HG02623 (cell line): ENCODE measurements at regions not wholly inside any gene's neighbourhood (a gene's known extent, or its start where the extent isn't known, plus 50 kb on each side); places are given as distances from the start of the nearest gene placed in this dataset.
"Not testable (repeated sequence)": the region's sequence is repeated elsewhere in the genome, so short reads cannot be mapped to it uniquely, and the experiment has no call there.

Experiments
- ATAC-seq: cut with Tn5 transposase; IDR thresholded peaks from one replicate; pipeline ENCODE4 v1.9.1; 2021; ENCODE audit warnings: moderate library complexity; ENCODE audit not compliant: unreplicated experiment

- not testable (repeated sequence) for ATAC-seq
Observed at GRCh38 chr17:20681746-20682722, 102.5 kb downstream of the CDRT15L2 start.

DNA sequence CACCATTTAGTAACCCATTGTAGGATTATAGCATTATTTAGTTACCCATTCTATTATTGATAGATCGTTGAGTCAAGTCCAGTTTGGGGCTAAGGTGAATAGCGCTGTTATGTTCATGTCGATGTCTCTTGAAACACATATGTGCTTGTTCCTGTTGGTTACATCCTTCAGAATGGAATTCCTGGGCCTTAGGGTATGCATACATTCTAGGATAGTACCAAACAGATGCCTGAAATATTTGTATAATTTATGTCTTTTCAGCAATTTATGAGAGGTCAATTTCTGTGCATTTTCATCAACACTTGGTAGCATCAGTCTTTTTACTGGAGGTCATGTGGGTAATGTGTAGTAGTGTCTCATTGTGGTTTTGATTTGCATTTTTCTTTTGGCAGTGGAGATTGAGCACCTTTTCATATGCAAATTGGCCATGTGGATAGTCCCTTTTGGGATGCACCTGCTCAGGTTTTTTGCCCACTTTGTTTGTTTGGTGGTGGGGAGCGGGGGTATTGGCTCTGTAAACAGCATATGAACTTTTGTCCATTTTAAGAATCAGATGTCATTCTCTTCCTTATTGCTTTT is 104.2 kb downstream of the CDRT15L2 start:
- not testable (repeated sequence) for ATAC-seq

GRCh38 chr17:20684975-20685374 is 105.5 kb downstream of the CDRT15L2 start:
- not testable (repeated sequence) for ATAC-seq

DNA sequence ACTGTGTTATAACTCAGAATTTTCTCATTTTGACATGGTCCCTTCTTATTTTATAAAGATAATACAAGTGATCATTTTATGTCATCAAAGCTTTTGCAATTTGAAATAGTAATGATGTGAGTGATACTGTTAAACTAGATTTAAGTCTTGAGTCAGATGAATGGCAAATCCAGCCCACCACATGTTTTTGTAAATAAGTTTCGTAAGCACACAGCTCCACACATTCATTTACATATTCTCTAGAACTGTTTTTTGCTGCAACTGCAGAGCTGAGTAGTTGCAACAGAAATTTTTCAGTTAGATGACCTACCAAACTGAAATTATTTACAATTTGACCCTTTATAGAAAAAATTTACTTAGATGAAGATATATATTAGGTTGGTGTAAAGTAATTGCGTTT is 108.1 kb downstream of the CDRT15L2 start:
- not testable (repeated sequence) for ATAC-seq

- ATAC-seq: not testable (repeated sequence)
Observed at GRCh38 chr17:20689170-20689749, 109.7 kb downstream of the CDRT15L2 start.

- not testable (repeated sequence) for ATAC-seq
Observed at GRCh38 chr17:20692706-20693105, 113.2 kb downstream of the CDRT15L2 start.

DNA sequence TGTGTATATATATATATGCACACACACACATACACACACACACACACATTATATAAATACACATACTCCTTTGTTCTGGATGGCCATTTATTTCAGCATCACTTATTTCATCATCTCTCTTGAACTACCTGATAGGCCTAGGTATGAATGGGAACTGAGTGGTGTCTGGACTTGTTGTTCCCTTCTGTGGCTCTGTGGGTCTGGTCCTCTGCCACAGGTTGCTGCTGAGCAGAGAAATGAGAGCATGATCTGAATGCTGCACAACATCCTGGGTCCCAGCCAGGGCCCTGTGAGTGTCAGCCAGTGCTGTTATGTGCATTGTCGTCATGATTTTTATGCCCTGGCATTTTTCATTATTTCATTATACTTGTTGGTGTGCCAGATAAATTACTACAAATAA is 116.3 kb downstream of the CDRT15L2 start:
- not testable (repeated sequence) for ATAC-seq

GRCh38 chr17:20698463-20699206 is 119.1 kb downstream of the CDRT15L2 start:
- peak; percentile 78 for ATAC-seq

- not testable (repeated sequence) for ATAC-seq
Observed at GRCh38 chr17:20700528-20700927, 121.0 kb downstream of the CDRT15L2 start.

GRCh38 chr17:20701366-20701765 is 121.8 kb downstream of the CDRT15L2 start:
- ATAC-seq: not testable (repeated sequence)

DNA sequence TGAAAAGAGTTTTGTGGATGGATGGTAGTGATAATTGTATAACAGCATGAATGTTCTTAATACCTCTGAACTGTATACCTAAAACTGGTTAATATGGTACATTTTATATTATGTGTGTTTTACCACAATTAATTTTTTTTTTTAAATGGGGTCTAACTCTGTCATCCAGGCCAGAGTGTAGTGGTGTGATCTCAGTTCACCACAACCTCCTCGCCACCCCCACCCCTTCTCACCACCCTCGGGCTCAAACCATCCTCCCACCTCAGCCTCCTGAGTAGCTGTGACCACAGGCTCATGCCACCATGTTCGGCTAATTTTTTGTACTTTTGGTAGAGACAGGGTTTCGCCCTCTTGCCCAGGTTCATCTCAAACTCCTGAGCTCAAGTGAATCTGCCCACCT is 123.2 kb downstream of the CDRT15L2 start:
- no peak for ATAC-seq

DNA sequence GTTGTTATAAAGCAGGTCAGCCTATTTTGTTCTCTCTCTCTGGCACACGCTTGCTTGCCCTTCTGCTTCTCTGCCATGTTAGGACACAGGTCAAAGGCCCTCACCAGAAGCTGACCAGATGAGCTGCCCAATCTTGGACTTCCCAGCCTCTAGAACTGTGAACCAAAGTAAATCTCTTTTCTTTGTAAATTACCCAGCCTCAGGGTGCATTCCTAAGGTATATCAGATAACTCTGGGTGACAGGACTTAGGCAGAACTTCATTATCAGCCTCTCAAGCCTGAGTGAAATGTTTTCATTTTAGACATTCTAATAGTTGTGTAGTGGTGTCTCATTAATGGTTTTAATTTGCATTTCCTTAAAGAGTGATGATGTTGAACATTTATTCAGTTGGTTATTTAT is 124.3 kb downstream of the CDRT15L2 start:
- ATAC-seq: no peak

- not testable (repeated sequence) for ATAC-seq
Observed at GRCh38 chr17:20705186-20705585, 125.7 kb downstream of the CDRT15L2 start.

DNA sequence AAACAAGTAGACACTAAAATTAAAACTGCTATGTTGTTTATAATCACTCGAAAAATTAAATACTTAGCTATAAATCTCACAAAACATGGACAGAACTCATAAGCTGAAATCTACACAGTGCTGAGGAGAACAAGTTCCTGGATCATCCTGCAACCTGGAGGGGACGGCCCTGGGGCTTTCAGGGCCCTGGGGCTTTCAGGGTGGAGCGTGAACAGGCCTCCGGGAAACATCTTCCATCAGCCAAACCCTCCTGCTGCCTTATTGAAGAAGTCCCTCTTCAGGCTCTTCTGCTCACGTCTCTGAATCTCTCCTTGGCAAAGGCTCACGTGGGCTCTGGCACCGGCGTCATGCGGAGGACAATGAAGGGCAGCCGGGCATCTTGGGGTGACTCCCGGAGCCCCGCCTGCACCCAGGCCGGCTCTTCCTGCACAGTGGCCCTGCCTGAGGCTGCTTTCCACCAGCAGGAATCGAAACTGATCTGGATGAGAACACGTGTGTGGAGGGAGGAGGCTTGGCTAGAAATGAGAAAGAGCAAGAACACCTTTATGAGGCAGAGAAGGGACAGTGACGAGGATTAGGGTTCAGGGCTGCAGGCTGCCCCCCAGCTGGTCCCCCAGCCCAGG is 127.3 kb downstream of the CDRT15L2 start:
- no peak for ATAC-seq

DNA sequence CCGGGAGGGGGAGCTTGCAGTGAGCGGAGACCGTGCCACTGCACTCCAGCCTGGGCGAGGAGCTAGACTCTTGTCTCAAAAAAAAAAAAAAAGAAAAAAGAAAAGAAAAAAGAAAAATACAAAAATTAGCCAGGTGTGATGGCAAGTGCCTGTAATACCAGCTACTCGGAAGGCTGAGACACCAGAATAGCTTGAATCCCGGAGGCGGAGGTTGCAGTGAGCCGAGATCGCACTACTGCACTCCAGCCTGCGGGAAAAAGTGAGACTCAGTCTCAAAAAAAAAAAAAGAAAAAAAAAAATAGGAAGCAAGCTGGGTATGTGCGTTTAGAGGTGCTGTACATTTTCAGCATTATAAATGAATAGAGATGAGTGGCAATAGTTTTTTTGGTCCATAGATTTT is 129.3 kb downstream of the CDRT15L2 start:
- ATAC-seq: not testable (repeated sequence)

DNA sequence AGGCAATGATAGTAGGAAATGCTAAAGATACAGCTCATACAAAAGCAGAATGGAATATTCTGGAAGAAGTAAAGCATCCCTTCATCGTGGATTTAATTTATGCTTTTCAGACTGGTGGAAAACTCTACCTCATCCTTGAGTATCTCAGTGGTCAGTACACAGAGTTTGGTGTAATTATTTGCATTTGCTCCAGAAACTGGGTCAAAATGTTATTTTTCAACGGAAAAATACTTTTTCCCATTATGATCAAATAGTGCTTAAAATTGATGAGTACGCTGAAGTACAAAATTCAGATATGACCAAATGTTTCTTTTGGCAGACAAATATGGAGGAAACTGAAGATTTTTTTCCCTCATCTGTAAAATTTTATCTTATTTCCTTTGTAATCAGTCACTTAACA is 137.0 kb downstream of the CDRT15L2 start:
- not testable (repeated sequence) for ATAC-seq

DNA sequence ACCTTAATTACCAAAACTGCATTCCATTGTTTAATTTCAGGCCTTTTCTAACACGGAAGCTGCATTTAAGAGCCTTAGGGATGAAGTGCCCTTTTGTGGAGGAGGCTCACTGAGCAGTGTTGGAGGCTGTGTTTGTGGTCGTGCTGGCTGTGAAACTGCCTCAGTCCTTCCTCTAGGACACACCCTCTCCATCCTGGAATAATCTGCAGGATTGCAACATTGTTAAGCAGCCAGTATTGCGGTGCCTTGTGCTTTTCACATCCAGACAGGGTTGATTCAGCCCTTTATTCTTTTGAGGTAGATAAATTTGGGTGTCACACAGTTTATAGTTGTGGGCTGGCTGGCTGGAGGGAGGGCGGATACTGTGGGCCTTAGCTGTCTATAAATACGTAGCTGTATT is 141.6 kb downstream of the CDRT15L2 start:
- no peak for ATAC-seq

DNA sequence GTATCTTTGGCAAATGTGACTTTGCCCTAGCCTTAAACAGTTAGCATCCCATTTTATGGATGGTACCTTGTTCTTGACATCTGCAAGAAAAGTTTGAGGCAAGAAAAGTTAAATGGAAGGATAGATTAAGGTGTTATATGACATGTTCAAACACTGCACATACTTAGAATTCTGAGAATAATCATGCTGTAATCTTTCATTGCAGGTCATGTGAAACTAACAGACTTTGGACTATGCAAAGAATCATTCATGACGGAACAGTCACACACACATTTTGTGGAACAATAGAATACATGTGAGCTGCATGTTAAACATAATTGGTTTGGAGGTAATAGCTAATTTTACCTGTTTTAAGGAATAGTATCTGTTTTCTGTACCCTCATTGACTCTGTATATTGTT is 144.9 kb downstream of the CDRT15L2 start:
- ATAC-seq: not testable (repeated sequence)

DNA sequence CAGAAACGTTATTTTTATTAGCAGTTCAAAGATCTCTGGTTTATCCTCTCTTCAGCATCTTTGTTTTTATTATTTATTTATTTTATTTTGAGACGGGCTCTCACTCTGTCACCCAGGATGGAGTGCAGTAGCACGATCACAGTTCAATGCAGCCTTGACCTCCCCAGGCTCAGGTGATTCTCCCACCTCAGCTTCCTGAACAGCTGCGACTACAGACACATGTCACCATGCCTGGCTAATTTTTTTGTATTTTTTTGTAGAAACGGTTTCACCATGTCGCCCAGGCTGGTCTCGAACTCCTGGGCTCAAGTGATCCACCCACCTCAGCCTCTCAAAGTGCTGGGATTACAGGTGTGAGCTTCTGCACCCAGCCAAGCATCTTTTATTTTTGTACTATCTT is 147.7 kb downstream of the CDRT15L2 start:
- ATAC-seq: not testable (repeated sequence)

DNA sequence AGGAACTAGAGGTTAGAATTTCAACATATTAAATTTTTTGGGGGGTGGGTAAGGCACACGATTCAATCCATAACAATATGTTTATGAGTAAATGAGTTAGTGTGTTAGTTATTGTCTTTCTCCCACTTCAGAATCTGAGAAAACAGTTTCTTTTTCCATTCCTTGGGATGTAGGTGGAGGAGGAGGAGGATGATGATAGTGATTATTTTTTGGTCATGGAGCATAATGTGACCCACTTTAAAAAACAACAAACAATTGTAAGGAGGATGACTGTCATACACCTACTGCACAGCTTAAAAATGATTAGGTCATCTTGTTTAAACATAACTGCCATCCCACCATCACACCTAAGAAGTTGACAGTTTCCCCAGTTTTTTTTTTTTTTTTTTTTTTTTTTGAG is 148.7 kb downstream of the CDRT15L2 start:
- ATAC-seq: no peak
